HEK293 (cell line): ENCODE measurements at regions not wholly inside any gene's neighbourhood (a gene's known extent, or its start where the extent isn't known, plus 50 kb on each side); places are given as distances from the start of the nearest gene placed in this dataset.

ENCODE experiments used
- CTCF ChIA-PET: fragments of 350-600 bp; formaldehyde crosslinking; extraction: SDS; loops from one replicate; lab custom pipeline; 2021; ENCODE audit warnings: antibody characterized with exemption; lab: Yijun Ruan, JAX
- POLR2A ChIA-PET: fragments of 300-600 bp; formaldehyde crosslinking; extraction: SDS; loops from one replicate; lab custom pipeline; 2020; ENCODE audit warnings: antibody characterized with exemption, inconsistent platforms; lab: Yijun Ruan, JAX
- H3K27ac ChIP-seq: fragments of 200-500 bp; sonication (Bioruptor generic); 2 replicates; pipeline ENCODE4 v1.5.1; 2014; ENCODE audit warnings: low read depth, low read length, control low read depth, inconsistent platforms; ENCODE audit errors: extremely low read depth
- H3K36me3 ChIP-seq, 2 experiments: fragments of 200-500 bp in 1 of 2; sonication (Bioruptor generic) in 1 of 2; 1 replicate in 1 of 2; 2 replicates in 1 of 2; pipeline ENCODE4 v1.5.1; 2014 to 2017; ENCODE audit warnings: inconsistent platforms in 2 of 2, low read length in 2 of 2; ENCODE audit not compliant: control insufficient read depth in 2 of 2, insufficient read depth in 1 of 2
- H3K4me1 ChIP-seq: fragments of 200-500 bp; sonication (Bioruptor generic); 2 replicates; pipeline ENCODE4 v1.5.1; 2014; ENCODE audit warnings: mild to moderate bottlenecking, low read length, inconsistent platforms; ENCODE audit not compliant: control insufficient read depth, insufficient read depth
- H3K4me3 ChIP-seq: 2 replicates; pipeline ENCODE4 v1.5.1; 2011; ENCODE audit warnings: low read depth, mild to moderate bottlenecking, control low read depth, low read length, moderate library complexity
- H3K9me3 ChIP-seq: fragments of 200-500 bp; sonication (Bioruptor generic); 2 replicates; pipeline ENCODE4 v1.5.1; 2014; ENCODE audit warnings: low read depth, low read length, inconsistent platforms; ENCODE audit not compliant: control insufficient read depth, insufficient read depth
- EGR2 ChIP-seq: fragments of 450-650 bp; formaldehyde crosslinking; IDR thresholded peaks from 2 replicates; pipeline ENCODE4 v1.5.1; 2016; ENCODE audit warnings: low read depth, missing biosample characterization, missing genetic modification characterization
- KLF10 ChIP-seq: fragments of 450-650 bp; IDR thresholded peaks from 2 replicates; pipeline ENCODE4 v1.5.1; 2018; ENCODE audit warnings: missing biosample characterization, mild to moderate bottlenecking, missing genetic modification characterization
- OSR2 ChIP-seq: fragments of 450-650 bp; formaldehyde crosslinking; IDR thresholded peaks from 2 replicates; pipeline ENCODE4 v1.5.1; 2016; ENCODE audit warnings: missing biosample characterization, missing genetic modification characterization
- PRDM10 ChIP-seq: fragments of 450-650 bp; formaldehyde crosslinking; IDR thresholded peaks from 2 replicates; pipeline ENCODE4 v1.5.1; 2016; ENCODE audit warnings: missing biosample characterization, missing genetic modification characterization
- PRDM4 ChIP-seq: fragments of 450-650 bp; formaldehyde crosslinking; IDR thresholded peaks from 2 replicates; pipeline ENCODE4 v1.5.1; 2017; ENCODE audit warnings: missing biosample characterization, missing genetic modification characterization
- RBAK ChIP-seq: fragments of 450-650 bp; formaldehyde crosslinking; IDR thresholded peaks from 2 replicates; pipeline ENCODE4 v1.5.1; 2016; ENCODE audit warnings: missing biosample characterization, missing genetic modification characterization
- SP3 ChIP-seq: fragments of 450-650 bp; formaldehyde crosslinking; IDR thresholded peaks from 2 replicates; pipeline ENCODE4 v1.5.1; 2016; ENCODE audit warnings: missing biosample characterization, missing genetic modification characterization
- ZBTB44 ChIP-seq: fragments of 450-650 bp; IDR thresholded peaks from 2 replicates; pipeline ENCODE4 v1.5.1; 2018; ENCODE audit warnings: missing biosample characterization, mild to moderate bottlenecking, missing genetic modification characterization
- ZNF132 ChIP-seq: fragments of 450-650 bp; formaldehyde crosslinking; IDR thresholded peaks from 2 replicates; pipeline ENCODE4 v1.5.1; 2017; ENCODE audit warnings: missing biosample characterization, missing genetic modification characterization, borderline replicate concordance
- ZNF138 ChIP-seq: fragments of 450-650 bp; formaldehyde crosslinking; IDR thresholded peaks from 2 replicates; pipeline ENCODE4 v1.5.1; 2016; ENCODE audit warnings: missing biosample characterization, missing genetic modification characterization, borderline replicate concordance
- ZNF146 ChIP-seq: fragments of 450-650 bp; formaldehyde crosslinking; IDR thresholded peaks from 2 replicates; pipeline ENCODE4 v1.5.1; 2016; ENCODE audit warnings: missing biosample characterization, missing genetic modification characterization
- ZNF354C ChIP-seq: fragments of 450-650 bp; formaldehyde crosslinking; IDR thresholded peaks from 2 replicates; pipeline ENCODE4 v1.5.1; 2016; ENCODE audit warnings: missing biosample characterization, missing genetic modification characterization, low read depth, borderline replicate concordance
- ZNF391 ChIP-seq: fragments of 450-650 bp; formaldehyde crosslinking; IDR thresholded peaks from 2 replicates; pipeline ENCODE4 v1.5.1; 2016; ENCODE audit warnings: low read depth, missing biosample characterization, missing genetic modification characterization, borderline replicate concordance
- ZNF398 ChIP-seq: fragments of 450-650 bp; formaldehyde crosslinking; IDR thresholded peaks from 2 replicates; pipeline ENCODE4 v1.5.1; 2017; ENCODE audit warnings: missing biosample characterization, missing genetic modification characterization
- ZNF514 ChIP-seq: fragments of 450-650 bp; formaldehyde crosslinking; IDR thresholded peaks from 2 replicates; pipeline ENCODE4 v1.5.1; 2016; ENCODE audit warnings: missing biosample characterization, missing genetic modification characterization
- ZNF521 ChIP-seq: fragments of 450-650 bp; formaldehyde crosslinking; IDR thresholded peaks from 2 replicates; pipeline ENCODE4 v1.5.1; 2017; ENCODE audit warnings: missing biosample characterization, mild to moderate bottlenecking, missing genetic modification characterization
- ZNF530 ChIP-seq: fragments of 450-650 bp; formaldehyde crosslinking; IDR thresholded peaks from 2 replicates; pipeline ENCODE4 v1.5.1; 2016; ENCODE audit warnings: low read depth, missing biosample characterization, missing genetic modification characterization
- ZNF548 ChIP-seq: fragments of 450-650 bp; formaldehyde crosslinking; IDR thresholded peaks from 2 replicates; pipeline ENCODE4 v1.5.1; 2016; ENCODE audit warnings: missing biosample characterization, missing genetic modification characterization
- ZNF561 ChIP-seq: fragments of 450-650 bp; IDR thresholded peaks from 2 replicates; pipeline ENCODE4 v1.5.1; 2018; ENCODE audit warnings: missing biosample characterization, missing genetic modification characterization, borderline replicate concordance
- ZNF580 ChIP-seq: fragments of 450-650 bp; formaldehyde crosslinking; IDR thresholded peaks from 2 replicates; pipeline ENCODE4 v1.5.1; 2016; ENCODE audit warnings: missing biosample characterization, missing genetic modification characterization
- ZNF664 ChIP-seq: fragments of 450-650 bp; formaldehyde crosslinking; IDR thresholded peaks from 2 replicates; pipeline ENCODE4 v1.5.1; 2016; ENCODE audit warnings: missing biosample characterization, missing genetic modification characterization
- ZNF701 ChIP-seq: fragments of 450-650 bp; formaldehyde crosslinking; IDR thresholded peaks from 2 replicates; pipeline ENCODE4 v1.5.1; 2016; ENCODE audit warnings: missing biosample characterization, missing genetic modification characterization

- CTCF ChIA-PET: no interaction called here
- no peak for TF ChIP-seq PRDM4 (tag by site-specific recombination)
- no peak for TF ChIP-seq ZNF514 (tag by site-specific recombination)
- no peak for TF ChIP-seq RBAK (tag by site-specific recombination)
- TF ChIP-seq ZNF132: no peak
- TF ChIP-seq EGR2: no peak
- TF ChIP-seq ZNF521 (tag by site-specific recombination): no peak
- TF ChIP-seq ZNF138: no peak
- TF ChIP-seq PRDM10: no peak
- TF ChIP-seq KLF10: no peak
- H3K36me3 ChIP-seq: no peaks in the 10 kb centered on the region
- no peaks in the 10 kb centered on the region for H3K9me3 ChIP-seq
- H3K27ac ChIP-seq: no peak overlapping the region
- H3K4me3 ChIP-seq: no peak overlapping the region
- POLR2A ChIA-PET: no interaction called here
- no peaks in the 10 kb centered on the region for H3K4me1 ChIP-seq
These were observed 423.6 kb upstream of the NEGR1 start for GRCh38 chr1:72705921-72706320.

- TF ChIP-seq ZNF530 (tag by site-specific recombination): no peak
- TF ChIP-seq ZNF701 (tag by site-specific recombination): no peak
- no peak for TF ChIP-seq PRDM10
- TF ChIP-seq OSR2 (tag by site-specific recombination): no peak
- no peak for TF ChIP-seq ZNF398 (tag by site-specific recombination)
- no peak for TF ChIP-seq ZNF580
- TF ChIP-seq ZNF146 (tag by site-specific recombination): no peak
- TF ChIP-seq ZNF354C (tag by site-specific recombination): no peak
- TF ChIP-seq ZNF391 (tag by site-specific recombination): no peak
- no peak for TF ChIP-seq ZNF561 (tag by site-specific recombination)
- no peak for TF ChIP-seq ZBTB44
- no peak for TF ChIP-seq ZNF548
- no peak for TF ChIP-seq ZNF664
- TF ChIP-seq SP3 (tag by site-specific recombination): no peak
- Histone ChIP-seq H3K9me3 (no peaks in the 10 kb centered on the region), H3K36me3 (no peaks in the 10 kb centered on the region), H3K27ac (no peak overlapping the region), H3K4me3 (no peak overlapping the region), H3K4me1 (no peaks in the 10 kb centered on the region)
- POLR2A ChIA-PET: no interaction called here
- CTCF ChIA-PET: no interaction called here
These were observed 422.6 kb upstream of the NEGR1 start for GRCh38 chr1:72704841-72705477.
